HG03342 (cell line): ENCODE measurements at regions not wholly inside any gene's neighbourhood (a gene's known extent, or its start where the extent isn't known, plus 50 kb on each side); places are given as distances from the start of the nearest gene placed in this dataset.

Experiments
- ATAC-seq: cut with Tn5 transposase; IDR thresholded peaks from one replicate; pipeline ENCODE4 v1.9.1; 2021; ENCODE audit warnings: mild to moderate bottlenecking, moderate library complexity; ENCODE audit not compliant: unreplicated experiment

DNA sequence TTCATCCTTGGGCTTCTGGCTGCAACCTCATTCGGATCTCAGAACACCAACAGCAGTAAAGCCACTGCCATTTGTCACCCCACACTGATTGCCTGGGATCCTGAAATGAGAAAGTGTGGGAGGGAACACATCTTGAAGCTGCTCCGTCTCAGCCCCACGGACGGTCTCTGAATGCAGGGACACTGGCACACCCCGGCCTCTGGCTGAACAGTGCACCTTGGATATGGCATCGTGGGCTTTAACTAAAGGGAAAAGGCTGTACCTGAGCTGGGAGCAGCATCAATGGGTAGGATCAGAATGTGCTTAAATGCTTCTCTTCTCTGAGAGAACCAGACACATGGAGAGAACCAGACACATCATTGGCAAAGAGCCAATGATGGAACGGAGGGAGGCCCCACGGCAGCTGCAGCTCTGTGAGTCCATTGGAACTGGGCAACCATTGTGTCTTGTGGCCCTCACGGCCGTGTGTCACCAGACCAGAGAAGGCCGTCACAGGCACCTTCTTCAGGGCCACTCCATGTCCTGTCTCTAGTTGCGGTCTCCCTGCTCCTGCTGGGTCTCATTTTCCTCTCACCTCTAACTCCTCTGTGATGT, 193.4 kb upstream of the MYT1L start:
- no peak for ATAC-seq

DNA sequence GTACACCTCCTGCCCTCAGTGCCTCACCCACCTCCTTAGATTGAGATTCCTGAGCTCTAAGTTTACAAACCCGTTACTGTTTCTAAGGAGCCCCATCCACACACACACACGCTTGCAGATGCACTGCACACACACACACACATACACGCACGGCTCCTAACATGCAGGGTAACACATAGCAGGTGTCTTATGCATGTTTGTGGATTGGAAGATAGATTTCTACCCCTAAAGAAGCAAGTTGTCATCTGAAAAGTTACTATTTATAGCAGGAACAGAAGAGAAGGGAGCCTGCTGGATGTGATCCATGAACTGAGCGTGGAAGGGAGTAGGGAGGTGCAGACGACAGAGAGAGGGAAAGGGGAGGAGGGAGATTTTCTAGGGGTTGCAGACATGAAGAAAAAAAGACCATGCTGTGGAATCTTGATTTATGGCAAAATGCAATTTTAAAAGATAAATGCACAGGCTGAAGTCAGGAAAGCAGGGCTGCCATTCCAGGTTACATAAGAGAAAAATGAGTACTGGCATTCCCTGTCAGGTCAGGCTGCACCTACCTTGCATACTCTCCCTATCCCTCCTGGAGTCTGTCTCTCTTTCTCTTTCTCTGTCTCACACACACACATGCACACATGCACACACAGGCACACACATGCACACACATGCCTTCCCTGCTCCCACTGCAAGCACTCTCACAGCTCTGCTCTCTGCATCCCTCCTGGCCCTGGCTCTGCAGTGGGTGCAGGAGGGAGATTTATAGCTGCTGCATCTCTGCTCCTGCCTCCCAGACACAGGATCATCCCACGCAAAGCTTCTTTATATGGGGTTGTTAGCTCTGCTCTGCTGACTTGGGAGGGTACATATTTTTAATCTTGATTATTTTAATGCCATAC, 192.6 kb upstream of the MYT1L start:
- ATAC-seq = no peak

DNA sequence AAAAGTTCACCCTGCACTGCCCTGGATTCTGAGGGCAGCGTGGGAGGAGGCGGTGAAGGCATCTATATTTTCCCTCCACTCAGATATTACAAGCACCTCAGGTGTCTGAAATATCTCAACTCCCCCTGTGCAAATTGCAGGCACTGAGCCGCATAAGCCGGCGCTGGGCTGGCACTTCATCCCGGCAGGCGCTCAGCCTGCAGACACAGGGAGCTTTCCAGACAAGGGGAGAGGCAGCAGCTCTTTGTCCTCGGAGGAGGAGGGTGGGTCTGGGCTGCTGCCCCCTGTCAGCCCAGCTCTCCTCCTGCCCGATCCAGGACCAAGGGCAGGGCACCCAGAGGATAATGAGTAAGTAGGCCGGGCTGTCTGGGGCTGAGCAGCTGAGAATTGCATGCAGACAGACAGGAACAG, 189.3 kb upstream of the MYT1L start:
- no peak for ATAC-seq

- no peak for ATAC-seq
Measured at GRCh38 chr2:2519381-2519780, 188.3 kb upstream of the MYT1L start.

DNA sequence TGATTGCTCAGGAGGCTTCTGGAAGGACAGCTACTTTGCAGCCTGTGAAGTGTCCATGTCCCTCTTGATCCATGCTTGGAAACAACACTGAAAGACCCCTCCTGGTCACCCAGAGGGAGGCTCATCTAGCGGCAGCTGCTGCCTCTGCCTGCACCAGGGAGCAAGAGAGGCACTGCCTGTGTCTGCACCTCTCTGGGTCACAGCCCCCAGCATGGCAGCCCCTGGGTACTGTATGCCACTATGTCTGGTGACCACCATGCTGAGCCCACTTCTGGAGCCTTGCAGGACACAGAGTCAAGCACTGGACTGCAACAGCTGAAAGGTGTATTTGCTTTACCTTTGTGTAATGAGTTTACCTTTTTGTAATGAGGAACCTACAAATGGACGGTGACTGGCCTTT, 186.3 kb upstream of the MYT1L start:
- no peak for ATAC-seq

- ATAC-seq = no peak
Measured at GRCh38 chr2:2516386-2516785, 185.3 kb upstream of the MYT1L start.

GRCh38 chr2:2512931-2513330, 181.9 kb upstream of the MYT1L start:
- no peak for ATAC-seq

DNA sequence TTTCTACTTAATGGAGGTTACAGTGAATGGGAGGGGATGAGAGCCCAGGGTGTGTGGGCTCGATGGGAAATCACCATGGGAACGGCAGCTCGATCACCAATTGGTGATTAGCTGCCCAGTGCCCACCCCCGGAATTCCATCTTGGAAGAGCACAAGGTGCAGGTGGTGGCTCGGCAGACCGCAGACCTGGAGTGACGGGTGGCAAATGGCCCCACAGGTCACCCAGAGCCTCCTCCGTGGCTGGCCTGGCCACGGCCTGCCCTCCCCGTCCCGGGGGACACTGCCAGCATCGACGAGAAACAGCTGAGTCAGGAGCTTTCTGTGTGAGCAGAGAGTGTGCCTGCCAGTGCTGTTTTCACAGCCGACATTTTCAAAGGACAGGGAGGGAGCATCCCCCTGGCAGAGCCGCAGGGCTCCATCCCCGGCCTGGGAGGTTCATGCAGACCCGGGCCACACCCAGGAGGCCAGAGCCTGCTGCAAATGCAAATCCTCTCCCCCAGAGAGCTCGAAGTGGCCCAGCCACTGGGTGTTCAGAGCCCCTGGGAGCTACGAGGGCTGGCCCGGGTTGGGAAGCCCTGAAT, 176.4 kb upstream of the MYT1L start:
- ATAC-seq = no peak

DNA sequence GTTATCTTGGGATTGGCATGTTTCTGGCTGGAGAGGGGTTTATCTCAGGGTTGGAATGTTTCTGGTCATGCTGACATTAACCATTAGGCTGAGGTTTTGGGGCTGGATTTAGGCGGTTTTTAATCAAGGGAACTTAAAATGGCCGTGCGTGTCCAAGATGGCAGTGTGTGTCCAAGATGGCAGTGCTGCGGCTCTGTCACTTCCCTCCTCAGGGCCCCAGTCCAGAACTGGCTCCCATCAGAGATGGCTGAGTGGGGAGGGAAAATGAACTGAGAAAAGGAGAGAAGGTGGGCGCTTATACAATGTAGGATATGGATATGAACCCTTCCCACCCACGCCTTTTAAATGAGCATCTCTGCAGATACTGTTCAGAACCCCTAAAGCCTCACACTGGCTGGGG, 175.5 kb upstream of the MYT1L start:
- no peak for ATAC-seq

DNA sequence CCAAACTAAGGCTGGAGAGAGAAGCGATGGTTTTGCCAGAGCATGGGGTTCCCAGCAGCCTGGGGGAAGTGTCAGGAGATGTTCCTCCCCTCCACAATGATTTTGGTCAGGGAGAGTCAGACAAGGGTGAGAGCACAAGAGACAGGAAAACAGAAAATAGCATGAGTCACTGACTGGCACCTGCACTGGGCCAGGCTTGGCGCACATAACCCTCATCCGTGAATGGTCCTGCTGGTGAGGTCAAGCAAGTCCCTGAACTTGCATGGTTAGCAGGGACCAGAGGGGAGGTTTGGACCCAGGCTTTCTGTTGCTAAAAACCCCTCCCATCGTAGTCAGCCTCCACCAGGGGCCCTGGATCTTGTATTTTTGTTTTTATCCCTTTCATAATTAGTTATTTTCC, 174.5 kb upstream of the MYT1L start:
- ATAC-seq = no peak

DNA sequence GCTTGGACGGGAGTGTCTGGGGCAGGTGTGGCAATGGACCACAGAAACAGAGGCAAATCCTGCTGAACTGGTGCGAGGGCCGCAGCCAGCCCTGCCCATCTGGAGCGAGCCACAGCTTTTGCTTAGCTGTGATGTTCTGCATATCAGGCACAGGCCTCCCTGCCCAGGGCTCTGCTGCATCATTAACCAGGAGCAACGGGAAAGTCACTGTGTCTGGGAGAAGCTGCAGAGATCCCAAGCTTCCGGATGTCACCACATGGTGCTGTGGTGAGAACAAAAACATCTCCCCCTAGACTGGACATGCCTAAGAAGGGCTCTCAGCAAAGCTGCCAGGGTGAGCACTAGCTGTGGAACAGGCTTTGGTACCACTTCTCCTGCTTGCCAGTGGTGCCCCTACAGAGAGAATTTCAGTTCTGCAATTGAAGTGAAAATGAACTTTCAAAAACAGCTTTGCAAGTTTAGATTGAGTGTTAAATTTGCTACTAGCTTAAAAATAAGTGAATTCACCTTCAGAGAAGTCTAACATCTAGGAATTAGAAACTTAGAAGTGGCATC, 172.9 kb upstream of the MYT1L start:
- ATAC-seq = no peak

GRCh38 chr2:2502201-2502549, 171.1 kb upstream of the MYT1L start:
- ATAC-seq = no peak

DNA sequence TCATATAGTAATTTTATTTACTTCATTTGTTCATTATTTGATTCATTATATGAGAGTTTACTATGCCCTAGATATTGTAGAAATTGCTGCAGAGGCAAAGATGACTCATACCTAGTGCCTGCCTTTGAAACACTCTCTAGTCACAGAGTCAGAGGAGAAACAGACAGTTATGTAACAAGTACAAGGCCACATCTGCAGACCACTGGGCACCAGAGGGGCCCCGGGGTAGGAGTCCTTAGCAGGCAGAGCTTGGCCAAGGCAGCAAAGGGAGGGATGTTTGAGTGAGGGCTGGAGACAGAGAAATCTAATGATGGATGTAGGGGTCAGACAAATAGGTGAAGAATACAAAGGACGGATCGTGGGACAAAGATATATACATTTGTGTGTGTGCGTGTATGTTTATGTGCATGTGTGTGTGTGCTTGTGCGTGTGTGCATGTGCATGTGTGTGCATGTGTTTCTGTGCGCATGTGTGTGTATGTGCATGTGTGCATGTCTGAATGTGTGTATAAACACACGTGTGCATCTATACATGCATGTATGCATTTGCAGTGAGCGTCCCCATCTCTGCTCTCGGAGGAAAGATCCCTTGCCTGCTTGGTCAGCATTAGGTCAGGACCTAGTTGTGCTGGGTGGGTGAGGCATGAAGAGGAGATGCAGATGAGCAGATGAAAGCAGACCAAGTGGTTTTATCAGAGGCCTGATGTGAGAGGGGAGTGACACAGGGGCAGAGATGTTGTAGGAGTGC, 170.6 kb upstream of the MYT1L start:
- no peak for ATAC-seq

- no peak for ATAC-seq
Measured at GRCh38 chr2:2495606-2496005, 164.5 kb upstream of the MYT1L start.

- no peak for ATAC-seq
Measured at GRCh38 chr2:2493496-2493895, 162.4 kb upstream of the MYT1L start.

- no peak for ATAC-seq
Measured at GRCh38 chr2:2492800-2493199, 161.7 kb upstream of the MYT1L start.

GRCh38 chr2:2491964-2492363, 160.9 kb upstream of the MYT1L start:
- no peak for ATAC-seq

GRCh38 chr2:2484301-2484700, 153.2 kb upstream of the MYT1L start:
- ATAC-seq = no peak

DNA sequence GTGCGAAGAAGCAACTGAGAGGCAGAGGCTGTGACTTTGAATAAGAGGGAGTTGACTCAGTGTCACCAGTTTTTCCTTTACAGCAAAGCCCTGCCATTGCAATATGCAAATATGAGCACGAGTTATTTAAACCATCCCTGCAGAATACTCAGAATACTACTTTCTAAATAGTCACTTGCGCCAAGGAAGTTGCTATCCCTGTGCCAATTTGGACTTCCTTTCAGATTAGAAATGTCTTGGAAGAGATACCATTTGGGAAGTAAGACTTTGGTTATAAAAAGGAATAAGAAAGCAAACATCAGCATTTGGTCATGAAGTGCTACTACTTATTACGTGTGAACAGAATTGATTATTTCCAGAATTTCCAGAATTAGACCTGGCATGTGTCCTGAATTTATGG, 151.8 kb upstream of the MYT1L start:
- ATAC-seq = no peak

GRCh38 chr2:2472881-2473280, 141.8 kb upstream of the MYT1L start:
- no peak for ATAC-seq

- no peak for ATAC-seq
Measured at GRCh38 chr2:2472044-2472443, 141.0 kb upstream of the MYT1L start.
